Breast epithelium (tissue), 3 donors: ENCODE measurements at regions not wholly inside any gene's neighbourhood (a gene's known extent, or its start where the extent isn't known, plus 50 kb on each side); places are given as distances from the start of the nearest gene placed in this dataset.

Experiments
- CTCF ChIP-seq, 3 donors: fragments of 450-650 bp; IDR thresholded peaks; one replicate each; pipeline ENCODE4 v1.5.1; 2016 to 2017; ENCODE audit warnings: antibody characterized with exemption in 3 of 3, mild to moderate bottlenecking in 3 of 3, moderate library complexity in 3 of 3
- POLR2A ChIP-seq: fragments of 450-650 bp; IDR thresholded peaks from one replicate; pipeline ENCODE4 v1.6.1; 2016; ENCODE audit warnings: antibody characterized with exemption, mild to moderate bottlenecking, moderate library complexity

- no peak for TF ChIP-seq POLR2A
- TF ChIP-seq CTCF (IDR thresholded peaks at IDR 0.05) = no peak
Measured at GRCh38 chr3:110016235-110016815, 679.0 kb upstream of the DPPA4 start.
